DMS53 treated with DMSO at 0.1 percent for 48 hours (cell line): ENCODE measurements at regions not wholly inside any gene's neighbourhood (a gene's known extent, or its start where the extent isn't known, plus 50 kb on each side); places are given as distances from the start of the nearest gene placed in this dataset.

Experiments used
- DNase-seq: peaks from one replicate; lab custom pipeline; 2025; ENCODE audit not compliant: unreplicated experiment; lab: John Stamatoyannopoulos, UW

DNA sequence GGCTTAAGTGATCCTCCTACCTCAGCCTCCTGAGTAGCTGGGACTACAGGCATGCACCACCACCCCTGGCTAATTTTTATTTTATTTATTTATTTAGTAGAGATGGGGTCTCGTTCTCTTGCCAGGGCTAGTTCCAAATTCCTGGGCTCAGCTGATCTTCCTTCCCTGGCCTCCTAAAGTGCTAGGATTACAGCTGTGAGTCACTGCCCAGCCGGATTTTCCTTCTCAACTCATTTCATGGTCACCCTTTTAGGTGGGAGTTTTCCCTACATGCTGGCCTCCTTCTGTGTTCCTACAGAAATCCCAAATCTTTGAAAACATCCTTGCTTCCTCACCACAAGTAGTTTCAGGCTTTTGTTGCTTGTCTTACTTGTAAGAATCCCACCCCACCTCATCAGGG, 102.1 kb upstream of the SIAH1 start:
- no peak for DNase-seq

DNA sequence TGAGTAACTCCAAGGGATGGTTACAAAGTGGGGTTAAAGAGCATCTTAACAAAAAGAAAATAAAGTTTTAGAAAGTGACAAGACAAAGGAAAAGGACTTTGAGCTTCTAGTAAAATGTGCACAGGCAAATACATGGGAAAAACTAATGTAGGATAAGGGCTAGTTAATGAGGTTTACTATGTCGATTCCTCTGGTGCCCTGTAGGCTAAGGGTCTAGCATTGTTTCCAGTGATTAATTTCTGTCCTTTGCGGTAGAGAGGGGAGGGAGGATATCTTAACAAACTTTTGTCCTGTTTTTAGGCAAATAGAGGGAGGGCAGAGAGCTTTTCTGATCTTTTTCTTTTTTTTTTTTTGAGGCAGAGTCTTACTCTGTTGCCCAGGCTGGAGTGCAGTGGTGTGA, 96.6 kb upstream of the SIAH1 start:
- DNase-seq: no peak

DNA sequence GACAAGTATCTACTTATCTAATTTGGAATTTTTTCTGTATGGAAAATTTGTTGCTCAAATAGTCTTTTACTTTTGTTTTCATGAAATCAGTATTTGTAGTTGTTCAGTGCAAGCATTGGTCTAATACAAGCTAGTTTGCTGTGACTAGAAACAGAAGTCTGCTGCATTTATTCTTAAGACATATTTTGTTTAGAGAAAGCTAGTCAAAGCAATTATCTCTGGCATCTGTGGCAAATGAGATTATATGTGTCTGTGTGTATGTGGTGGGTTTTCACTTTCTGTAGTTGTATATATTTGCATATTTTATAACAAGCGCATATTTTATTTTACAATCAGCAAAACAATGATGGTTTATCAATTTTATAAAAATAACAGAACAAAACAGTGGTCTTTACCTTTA, 96.0 kb upstream of the SIAH1 start:
- DNase-seq: no peak

DNA sequence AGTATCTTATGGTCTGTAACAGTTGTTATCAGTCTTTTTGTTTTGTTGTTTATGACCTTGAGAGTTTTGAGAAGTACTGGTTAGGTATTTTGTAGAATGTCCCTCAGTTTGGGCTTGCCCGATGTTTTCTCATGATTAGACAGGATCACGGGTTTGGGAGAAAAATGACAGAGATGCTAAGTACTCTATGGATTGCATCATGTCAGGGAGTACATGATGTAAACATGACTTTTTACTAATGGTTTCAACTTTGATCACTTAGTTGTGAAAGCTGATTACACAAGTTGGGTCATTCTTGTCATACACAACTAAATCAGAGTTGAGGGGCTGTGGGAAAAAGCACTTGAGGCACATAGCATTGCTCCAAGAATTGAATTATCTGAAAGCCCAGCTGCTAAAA, 94.7 kb upstream of the SIAH1 start:
- DNase-seq: no peak

DNA sequence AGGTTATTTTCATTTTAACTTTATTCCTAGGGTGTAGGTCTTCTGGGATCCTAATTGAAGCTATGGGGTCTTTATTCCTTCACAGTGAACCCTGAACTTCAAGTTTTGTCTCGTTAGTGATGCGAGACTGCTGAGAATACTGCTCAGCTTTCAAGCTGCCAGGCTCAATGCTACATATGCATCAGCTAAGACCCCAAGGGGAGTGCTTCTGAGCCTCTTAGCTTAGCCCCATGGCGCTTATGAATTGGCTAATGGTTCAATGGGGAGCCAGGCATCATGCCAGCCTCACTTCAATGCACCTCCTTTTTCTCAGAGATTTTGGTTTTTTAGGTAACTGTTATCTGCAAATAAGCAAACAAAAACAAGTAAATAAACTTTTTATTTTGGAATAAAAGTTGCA, 94.1 kb upstream of the SIAH1 start:
- DNase-seq: no peak

DNA sequence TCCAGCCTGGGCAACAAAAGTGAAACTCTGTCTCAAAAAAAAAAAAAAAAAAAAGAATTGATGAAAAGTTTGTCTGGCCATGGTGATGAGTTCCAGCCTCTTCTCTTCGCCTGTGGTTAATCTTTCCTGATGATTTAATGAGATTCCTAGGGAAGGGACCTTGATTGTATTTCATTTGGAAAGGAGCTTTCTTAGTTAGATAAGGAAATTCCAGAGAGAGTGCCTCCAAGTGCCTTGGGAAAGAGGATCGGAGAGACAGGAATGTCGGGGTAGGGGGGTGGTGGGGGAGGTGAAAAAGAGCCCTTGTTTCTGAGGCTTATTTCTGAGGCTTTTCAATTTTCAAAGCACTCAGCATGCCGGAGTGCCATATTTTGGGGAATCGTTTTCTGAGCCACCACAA, 93.2 kb upstream of the SIAH1 start:
- no peak for DNase-seq

DNA sequence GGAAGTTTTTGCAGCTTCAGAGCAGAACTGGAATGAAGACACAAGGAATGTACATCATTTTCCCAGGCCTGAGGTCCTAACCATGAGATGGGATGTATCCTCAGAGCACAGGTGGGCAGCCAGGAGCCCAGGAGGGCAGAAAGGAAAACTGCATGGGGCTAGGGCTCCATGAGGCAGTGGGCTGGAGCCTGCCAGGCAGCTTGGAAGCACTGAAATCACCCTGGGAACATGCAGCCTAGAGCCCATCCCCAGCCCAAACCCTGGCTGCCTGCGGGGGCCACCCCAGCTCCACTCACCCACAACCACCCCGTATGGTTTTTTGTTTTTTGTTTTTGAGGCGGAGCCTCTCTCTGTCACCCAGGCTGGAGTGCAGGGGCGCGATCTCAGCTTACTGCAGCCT, 86.2 kb upstream of the SIAH1 start:
- no peak for DNase-seq

DNA sequence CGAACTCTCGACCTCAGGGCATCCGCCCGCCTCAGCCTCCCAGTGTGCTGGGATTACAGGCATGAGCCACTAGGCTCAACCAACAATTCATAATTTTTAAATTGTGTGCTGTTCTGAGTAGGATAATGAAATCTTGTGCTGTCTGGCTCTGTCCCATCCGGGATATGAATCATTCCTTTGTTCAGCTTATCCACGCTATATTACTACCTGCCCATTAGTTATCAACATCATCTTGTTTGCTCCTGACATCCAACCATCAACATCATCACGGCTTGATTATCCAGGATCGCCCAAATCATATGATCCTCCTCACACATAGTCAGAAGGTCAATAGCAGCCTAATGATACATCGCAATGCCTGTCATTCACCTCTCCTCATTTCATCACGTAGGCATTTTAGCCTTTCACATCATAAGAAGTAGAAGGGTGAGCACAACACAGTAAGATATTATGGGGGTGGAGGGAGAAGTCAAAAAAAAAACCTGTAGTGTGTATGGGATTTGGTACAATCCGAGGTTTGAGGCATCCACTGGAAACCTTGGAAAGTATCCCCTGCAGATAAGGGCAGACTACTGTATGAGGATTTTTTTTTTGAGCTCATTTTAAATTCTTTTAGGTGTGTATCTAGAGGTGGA, 77.0 kb upstream of the SIAH1 start:
- no peak for DNase-seq

DNA sequence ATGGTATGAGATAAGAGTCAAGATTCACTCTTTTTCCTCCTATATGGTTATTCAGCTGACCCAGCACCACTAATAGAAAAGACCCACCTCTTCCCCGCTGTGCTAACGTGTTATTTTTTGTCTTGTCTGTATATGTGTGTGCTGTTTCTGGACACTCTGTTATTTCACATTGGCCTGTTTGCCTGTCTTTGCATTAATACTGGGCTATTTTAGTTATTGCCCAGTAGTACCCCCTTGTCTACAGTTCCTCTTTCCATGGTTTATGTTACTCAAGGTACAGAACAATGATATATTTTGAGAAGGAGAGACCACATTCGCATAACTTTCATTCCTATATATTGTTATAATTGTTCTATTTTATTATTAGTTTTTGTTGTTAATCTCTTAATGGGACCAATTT, 74.0 kb upstream of the SIAH1 start:
- no peak for DNase-seq

DNA sequence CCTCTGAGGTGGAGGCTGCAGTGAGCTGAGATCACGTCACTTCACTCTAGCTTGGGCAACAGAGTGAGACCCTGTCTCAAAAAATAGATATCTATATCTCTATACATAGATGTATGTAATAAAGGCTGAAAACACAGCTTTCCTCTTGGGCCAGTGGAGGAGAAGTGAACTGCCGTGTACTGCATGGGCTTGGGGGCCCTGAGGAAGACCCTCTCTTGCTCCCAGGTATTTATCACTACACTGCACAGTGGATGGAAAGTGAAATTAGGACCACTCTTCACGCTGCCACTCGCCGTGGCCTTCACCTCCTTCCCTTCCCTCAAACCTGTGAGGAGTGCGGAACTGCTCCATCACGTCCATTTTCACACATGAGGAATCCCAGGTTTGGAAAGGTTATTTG, 68.8 kb upstream of the SIAH1 start:
- DNase-seq: no peak

DNA sequence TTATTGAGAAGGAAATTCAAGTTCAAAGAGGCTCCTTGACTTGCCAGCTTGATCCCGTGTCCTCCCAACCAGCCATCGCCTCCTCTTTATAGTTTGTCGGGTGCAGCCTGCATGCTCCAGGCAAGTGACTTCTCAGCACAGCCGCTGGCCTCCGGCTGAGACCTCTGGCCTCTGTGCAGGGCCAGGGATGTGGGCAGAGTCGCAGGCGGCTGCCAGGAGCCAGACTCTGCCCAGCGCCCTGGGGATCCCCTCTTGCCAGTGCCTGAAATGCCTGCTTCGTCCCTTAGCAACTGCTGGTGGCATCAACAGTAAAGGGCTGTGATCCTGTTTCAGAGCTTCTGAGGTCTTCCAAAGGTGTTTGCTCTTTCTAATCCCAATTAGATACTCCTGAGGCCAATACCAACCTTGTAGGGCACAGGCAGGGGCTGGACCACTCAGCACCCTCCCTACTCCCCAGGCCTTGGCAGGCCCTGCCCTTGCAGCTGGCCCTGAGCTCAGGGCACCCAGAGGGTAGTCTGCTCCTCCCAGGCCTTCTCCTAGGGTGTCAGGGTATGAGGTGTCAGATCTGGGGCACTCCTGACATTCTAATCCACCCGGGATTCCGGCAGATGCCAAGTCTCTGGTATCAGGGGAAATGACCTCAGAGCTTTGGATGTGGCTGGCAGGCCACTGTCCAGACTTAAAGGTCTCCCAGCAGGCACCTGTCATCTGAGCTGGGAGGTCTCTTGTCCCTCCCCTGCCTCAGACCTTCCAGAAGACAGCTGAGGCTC, 68.0 kb upstream of the SIAH1 start:
- DNase-seq: no peak

DNA sequence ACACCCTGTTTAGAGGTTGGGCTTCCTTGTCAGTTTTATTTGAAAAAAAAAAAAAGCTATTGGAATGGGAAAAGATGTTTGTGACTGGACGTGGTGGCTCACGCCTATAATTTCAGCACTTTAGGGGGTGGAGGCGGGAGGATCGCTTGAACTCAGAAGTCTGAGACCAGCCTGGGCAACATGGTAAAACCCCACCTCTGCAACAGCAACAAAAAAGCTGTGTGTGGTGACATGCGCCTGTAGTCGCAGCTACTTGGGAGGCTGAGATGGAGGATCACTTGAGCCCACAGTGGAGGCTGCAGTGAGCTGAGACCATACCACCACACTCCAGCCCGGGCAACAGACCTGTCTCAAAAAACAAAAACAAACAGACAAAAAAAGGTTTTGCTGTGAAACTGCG, 66.1 kb upstream of the SIAH1 start:
- DNase-seq: no peak

DNA sequence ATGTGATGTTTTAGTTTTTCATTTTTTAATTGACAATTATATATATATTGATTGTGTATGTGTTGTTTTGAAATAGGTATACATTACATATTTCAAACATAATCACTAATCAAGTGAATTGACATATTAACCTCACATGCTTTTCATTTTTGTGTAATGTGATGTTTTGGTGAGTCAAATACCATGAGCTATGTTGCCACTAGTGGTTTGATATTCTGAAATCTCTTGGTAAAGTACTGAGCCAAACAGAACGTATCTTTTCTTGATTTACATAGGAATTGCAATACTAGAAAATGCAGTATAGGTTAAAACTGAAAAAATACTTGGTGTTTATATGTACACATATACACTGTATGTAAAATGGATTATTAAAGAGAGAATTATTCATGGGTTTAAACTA, 65.2 kb upstream of the SIAH1 start:
- no peak for DNase-seq

DNA sequence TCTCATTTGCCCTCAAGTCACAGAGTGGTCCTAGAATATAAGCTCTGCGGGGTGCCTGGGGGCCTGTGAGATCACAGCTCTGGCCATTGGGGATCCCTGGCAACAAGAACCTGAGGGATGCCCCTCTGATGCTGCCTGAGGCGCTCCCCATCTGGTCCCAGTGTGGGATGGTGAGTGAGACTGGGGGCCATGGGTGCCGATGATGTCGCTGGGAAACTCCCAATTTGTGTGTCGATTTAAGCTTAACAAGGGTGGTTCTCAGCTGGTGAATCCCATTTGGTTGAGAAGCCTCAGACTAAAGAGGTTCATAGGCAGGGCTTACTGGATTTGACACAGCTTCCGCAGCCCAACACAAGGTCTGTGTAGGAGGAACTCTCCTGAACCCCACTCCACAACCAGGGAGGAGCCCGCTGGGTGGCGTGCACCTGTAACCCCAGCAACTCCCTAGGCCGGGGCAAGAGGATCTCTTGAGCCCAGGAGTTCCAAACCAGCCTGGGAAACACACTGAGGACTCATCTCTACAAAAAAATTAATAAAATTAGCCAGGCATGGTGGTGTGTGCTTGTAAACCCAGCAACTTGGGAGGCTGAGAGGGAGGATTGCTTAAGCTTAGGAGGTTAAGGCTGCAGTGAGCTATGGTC, 63.7 kb upstream of the SIAH1 start:
- DNase-seq: no peak

DNA sequence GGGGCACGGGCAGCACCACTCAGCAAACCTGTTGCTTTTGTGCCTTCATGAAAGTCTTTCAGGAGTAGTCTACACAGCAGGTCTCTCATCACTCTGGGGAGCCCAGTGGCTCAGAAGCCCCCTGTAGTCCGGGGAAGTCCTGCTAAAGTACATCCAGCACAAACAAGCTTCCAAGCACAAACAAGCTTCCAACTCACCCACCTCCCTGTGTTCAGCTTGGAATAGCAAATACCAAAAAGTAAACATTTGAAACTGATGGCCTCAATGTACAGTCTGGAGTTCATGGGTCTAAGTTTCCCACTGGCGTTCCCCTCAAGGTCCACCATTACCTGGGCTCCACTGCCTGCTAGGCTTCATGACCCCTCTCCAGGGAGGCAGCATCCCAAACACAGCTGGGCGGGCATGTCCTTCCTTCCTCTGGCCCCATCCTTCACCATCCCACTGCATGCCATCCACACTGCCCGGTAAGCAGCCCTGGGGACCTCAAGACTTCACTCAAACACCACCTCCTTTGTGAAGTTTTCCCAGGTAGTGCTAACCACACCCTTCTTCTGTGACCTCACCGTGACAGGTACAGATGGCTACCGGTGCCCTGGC, 62.8 kb upstream of the SIAH1 start:
- no peak for DNase-seq

DNA sequence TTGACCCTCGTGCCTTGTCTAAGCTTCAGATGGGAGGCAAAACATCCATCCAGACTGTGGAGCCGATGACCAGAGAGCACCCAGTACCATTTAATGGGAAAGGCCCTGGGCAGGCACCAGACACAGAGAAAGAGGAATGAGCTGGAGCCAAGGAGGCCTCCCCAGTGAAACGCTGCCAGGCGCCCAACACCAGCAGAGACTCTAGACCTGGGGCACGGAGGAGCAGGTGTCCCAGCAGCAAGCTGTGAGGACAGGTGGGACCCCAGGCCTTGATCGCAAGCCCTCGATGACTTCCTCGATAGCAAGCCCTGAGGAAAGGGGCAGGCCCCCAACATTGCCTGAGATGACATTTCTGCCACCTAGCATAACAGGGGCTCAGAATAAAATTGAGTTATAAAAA, 62.2 kb upstream of the SIAH1 start:
- DNase-seq: no peak

DNA sequence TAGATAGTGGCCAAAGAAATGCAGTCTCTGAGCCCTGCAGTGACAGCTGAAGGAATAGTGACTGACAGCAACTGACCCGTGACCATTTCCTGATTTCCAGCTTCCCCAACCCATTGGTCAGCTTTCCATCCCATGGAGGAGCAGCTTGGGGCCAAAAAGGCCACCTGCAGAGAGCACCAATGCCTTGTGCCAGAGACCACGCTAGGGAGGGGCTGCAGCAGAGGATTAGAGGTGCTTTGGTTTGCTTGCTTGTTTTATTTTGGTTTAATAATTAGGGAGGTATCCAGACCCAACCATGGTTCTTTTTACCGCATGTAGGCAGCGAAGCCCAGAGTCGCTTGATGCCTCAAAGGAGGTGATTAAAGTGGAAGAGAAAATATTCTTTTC, 61.3 kb upstream of the SIAH1 start:
- no peak for DNase-seq

DNA sequence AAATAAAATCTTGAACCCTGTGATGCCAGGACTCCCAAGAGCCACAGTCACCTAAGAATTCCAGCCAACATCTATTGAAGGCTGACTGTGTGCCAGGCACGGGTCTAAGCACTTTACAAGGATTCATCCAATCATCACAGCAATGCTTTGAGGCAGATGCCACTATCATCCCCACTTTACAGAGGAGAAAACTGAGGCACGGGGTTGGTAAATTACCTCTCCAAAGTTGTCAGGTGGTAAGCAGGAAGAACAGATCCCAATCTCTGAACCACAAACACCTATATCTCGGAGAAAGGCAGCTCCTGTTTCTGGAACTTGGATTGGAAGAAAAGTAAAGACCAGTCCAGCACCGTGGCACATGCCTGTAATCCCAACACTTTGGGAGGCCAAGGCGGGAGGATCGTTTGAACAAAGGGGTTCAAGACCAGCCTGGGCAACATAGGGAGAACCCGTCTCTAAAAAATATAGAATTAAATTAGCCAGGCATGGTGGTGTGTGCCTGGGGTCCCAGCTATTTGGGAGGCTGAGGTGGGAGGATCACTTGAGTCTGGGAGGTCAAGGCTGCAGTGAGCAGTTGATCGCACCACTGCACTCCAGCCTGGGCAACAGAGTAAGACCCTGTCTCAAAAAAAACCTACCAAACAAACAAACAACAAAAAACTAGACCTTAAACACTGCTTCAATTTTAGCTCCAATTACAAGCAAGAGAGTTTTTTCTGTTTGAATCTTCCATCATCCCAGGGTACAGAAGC, 60.7 kb upstream of the SIAH1 start:
- no peak for DNase-seq

DNA sequence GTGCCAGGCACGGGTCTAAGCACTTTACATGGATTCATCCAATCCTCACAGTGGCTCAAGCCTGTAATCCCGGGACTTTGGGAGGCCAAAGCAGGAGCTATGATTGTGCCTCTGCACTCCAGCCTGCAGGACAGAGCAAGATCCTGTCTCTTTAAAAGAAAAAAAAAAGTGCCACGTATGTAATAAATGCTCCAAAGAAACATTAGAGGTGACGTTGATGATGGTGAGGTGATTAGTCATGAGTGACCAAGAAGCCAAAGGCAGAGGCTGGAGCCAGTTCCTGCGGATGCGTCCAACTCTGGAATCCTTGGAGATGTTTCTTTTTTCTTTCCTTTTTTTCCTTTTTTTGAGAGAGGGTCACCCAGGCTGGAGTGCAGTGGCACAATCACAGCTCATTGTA, 59.4 kb upstream of the SIAH1 start:
- peak; percentile 22 for DNase-seq

DNA sequence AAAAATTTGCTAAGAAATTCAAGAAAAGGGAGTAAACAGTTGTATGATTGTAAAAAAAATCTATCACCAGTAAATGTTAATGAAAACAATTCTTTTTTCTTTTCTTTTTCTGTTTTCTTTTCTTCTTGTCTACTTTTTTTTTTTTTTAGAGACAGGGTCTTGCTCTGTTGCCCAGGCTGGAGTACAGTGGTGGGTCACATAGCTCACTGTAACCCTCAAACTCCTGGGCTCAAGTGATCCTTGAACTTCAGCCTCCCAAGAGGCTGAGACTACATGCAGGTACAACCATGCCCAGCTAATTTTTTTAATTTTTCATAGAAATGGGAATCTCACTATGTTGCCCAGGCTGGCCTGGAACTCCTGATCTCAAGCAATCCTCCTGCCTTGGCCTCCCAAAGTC, 57.2 kb upstream of the SIAH1 start:
- DNase-seq: no peak

DNA sequence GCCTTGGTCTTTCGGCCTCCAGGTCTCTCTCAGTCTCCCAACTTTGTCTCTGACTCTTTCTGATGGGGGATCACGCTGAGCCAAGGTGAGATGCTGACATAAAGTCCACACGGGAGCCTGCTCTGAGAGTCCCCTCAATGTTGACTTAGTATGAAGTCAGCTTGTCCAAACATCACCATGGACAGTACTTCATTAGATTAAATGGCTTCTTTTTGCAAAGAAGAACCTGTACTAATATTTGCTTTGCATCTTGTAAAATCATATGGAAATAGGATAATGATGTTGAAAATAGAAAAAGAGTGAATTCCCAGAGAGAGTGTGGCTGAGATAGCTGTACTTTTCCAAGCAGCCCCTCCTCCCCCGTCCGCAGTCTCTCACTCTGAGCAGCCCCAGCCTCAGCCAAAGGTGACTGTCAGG, 56.7 kb upstream of the SIAH1 start:
- peak; percentile 99 for DNase-seq
